Ishikawa (cell line): ENCODE measurements at regions not wholly inside any gene's neighbourhood (a gene's known extent, or its start where the extent isn't known, plus 50 kb on each side); places are given as distances from the start of the nearest gene placed in this dataset.

Source experiments
- NFIC ChIP-seq: IDR thresholded peaks from 2 replicates; pipeline ENCODE4 v1.6.1; 2012
- TAF1 ChIP-seq: IDR thresholded peaks from 2 replicates; pipeline ENCODE4 v1.6.1; 2012; ENCODE audit warnings: low read depth, mild to moderate bottlenecking
- TCF12 ChIP-seq: IDR thresholded peaks from 2 replicates; pipeline ENCODE4 v1.6.1; 2012; ENCODE audit warnings: low read depth
- TF ChIP-seq, protein P1 (sequence below): IDR thresholded peaks from 2 replicates; pipeline ENCODE4 v1.6.1; 2012; ENCODE audit warnings: low read depth, mild to moderate bottlenecking

DNA sequence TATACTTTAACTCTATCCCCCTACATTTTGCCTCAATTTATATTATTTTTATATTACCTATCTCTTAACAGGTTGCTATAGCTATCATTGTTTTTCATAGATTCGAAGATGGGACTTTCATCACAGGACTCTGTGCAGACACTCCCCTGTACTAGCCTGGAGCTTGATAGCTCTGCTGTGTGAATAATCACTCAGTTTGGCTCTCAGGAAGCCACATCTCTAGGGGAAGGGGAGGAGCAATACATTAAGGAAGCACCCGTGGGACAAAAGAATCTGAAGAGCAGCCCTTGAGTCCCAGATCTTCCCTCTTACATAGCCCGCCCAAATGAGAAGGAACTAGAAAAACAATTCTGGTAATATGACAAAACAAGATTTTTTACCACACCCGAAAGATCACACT lies 114.3 kb upstream of the FXR1 start:
- TF ChIP-seq NFIC (no peak), TAF1 (no peak), TCF12 (no peak)
- TF ChIP-seq, protein P1, sequence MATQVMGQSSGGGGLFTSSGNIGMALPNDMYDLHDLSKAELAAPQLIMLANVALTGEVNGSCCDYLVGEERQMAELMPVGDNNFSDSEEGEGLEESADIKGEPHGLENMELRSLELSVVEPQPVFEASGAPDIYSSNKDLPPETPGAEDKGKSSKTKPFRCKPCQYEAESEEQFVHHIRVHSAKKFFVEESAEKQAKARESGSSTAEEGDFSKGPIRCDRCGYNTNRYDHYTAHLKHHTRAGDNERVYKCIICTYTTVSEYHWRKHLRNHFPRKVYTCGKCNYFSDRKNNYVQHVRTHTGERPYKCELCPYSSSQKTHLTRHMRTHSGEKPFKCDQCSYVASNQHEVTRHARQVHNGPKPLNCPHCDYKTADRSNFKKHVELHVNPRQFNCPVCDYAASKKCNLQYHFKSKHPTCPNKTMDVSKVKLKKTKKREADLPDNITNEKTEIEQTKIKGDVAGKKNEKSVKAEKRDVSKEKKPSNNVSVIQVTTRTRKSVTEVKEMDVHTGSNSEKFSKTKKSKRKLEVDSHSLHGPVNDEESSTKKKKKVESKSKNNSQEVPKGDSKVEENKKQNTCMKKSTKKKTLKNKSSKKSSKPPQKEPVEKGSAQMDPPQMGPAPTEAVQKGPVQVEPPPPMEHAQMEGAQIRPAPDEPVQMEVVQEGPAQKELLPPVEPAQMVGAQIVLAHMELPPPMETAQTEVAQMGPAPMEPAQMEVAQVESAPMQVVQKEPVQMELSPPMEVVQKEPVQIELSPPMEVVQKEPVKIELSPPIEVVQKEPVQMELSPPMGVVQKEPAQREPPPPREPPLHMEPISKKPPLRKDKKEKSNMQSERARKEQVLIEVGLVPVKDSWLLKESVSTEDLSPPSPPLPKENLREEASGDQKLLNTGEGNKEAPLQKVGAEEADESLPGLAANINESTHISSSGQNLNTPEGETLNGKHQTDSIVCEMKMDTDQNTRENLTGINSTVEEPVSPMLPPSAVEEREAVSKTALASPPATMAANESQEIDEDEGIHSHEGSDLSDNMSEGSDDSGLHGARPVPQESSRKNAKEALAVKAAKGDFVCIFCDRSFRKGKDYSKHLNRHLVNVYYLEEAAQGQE: no peak
